ENCODE measurements at regions not wholly inside any gene's neighbourhood (a gene's known extent, or its start where the extent isn't known, plus 50 kb on each side); places are given as distances from the start of the nearest gene placed in this dataset.

GRCh38 chr15:31828594-31828993 lies 201.7 kb upstream of the CHRNA7 start:
- H3K36me3 Mint-ChIP-seq (ENCODE audit: unreplicated experiment): peaks cover 45% of the 10 kb centered on the region
- H3K27ac Mint-ChIP-seq (ENCODE audit: unreplicated experiment): no peak overlapping the region
- DNase-seq: no peak
- TF ChIP-seq CTCF (IDR thresholded peaks at IDR 0.05; ENCODE audit: partially characterized antibody, unreplicated experiment): no peak
- H3K27me3 Mint-ChIP-seq (ENCODE audit: unreplicated experiment): peaks cover 4% of the 10 kb centered on the region
- peaks cover 8% of the 10 kb centered on the region for H3K4me1 Mint-ChIP-seq (ENCODE audit: low read depth, unreplicated experiment)
- peaks cover 11% of the 10 kb centered on the region for H3K9me3 Mint-ChIP-seq (ENCODE audit: unreplicated experiment)
- no peak overlapping the region for H3K4me3 Mint-ChIP-seq (ENCODE audit: unreplicated experiment)

GRCh38 chr15:31830591-31830990 lies 199.7 kb upstream of the CHRNA7 start:
- DNase-seq: no peak
- Mint-ChIP-seq H3K4me3 (ENCODE audit: unreplicated experiment) (no peak overlapping the region), H3K36me3 (ENCODE audit: unreplicated experiment) (peaks cover 39% of the 10 kb centered on the region), H3K27ac (ENCODE audit: unreplicated experiment) (no peak overlapping the region), H3K4me1 (ENCODE audit: low read depth, unreplicated experiment) (peaks cover 16% of the 10 kb centered on the region), H3K27me3 (ENCODE audit: unreplicated experiment) (peaks cover 4% of the 10 kb centered on the region), H3K9me3 (ENCODE audit: unreplicated experiment) (peaks cover 11% of the 10 kb centered on the region)
- TF ChIP-seq CTCF (IDR thresholded peaks at IDR 0.05; ENCODE audit: partially characterized antibody, unreplicated experiment): no peak

GRCh38 chr15:31831596-31831995 lies 198.7 kb upstream of the CHRNA7 start:
- H3K36me3 Mint-ChIP-seq (ENCODE audit: unreplicated experiment): peaks cover 38% of the 10 kb centered on the region

GRCh38 chr15:31834654-31835053 lies 195.7 kb upstream of the CHRNA7 start:
- Mint-ChIP-seq H3K27ac (ENCODE audit: unreplicated experiment) (no peak overlapping the region), H3K4me1 (ENCODE audit: low read depth, unreplicated experiment) (peaks cover 14% of the 10 kb centered on the region), H3K27me3 (ENCODE audit: unreplicated experiment) (peaks cover 4% of the 10 kb centered on the region), H3K4me3 (ENCODE audit: unreplicated experiment) (no peak overlapping the region), H3K9me3 (ENCODE audit: unreplicated experiment) (peaks cover 13% of the 10 kb centered on the region), H3K36me3 (ENCODE audit: unreplicated experiment) (peaks cover 24% of the 10 kb centered on the region)
- TF ChIP-seq CTCF (IDR thresholded peaks at IDR 0.05; ENCODE audit: partially characterized antibody, unreplicated experiment): no peak
- no peak for DNase-seq

More at GRCh38 chr15:31831596-31831995, 198.7 kb upstream of the CHRNA7 start:
- Mint-ChIP-seq H3K9me3 (ENCODE audit: unreplicated experiment) (peaks cover 11% of the 10 kb centered on the region), H3K4me3 (ENCODE audit: unreplicated experiment) (no peak overlapping the region), H3K27ac (ENCODE audit: unreplicated experiment) (no peak overlapping the region), H3K4me1 (ENCODE audit: low read depth, unreplicated experiment) (peaks cover 16% of the 10 kb centered on the region), H3K27me3 (ENCODE audit: unreplicated experiment) (peaks cover 4% of the 10 kb centered on the region)
- no peak for DNase-seq
- TF ChIP-seq CTCF (IDR thresholded peaks at IDR 0.05; ENCODE audit: partially characterized antibody, unreplicated experiment): no peak

GRCh38 chr15:31839388-31839787 lies 190.9 kb upstream of the CHRNA7 start:
- no peak for DNase-seq
- H3K4me3 Mint-ChIP-seq (ENCODE audit: unreplicated experiment): no peak overlapping the region
- H3K9me3 Mint-ChIP-seq (ENCODE audit: unreplicated experiment): peaks cover 5% of the 10 kb centered on the region
- H3K27me3 Mint-ChIP-seq (ENCODE audit: unreplicated experiment): peaks cover 3% of the 10 kb centered on the region
- H3K4me1 Mint-ChIP-seq (ENCODE audit: low read depth, unreplicated experiment): peaks cover 21% of the 10 kb centered on the region
- TF ChIP-seq CTCF (IDR thresholded peaks at IDR 0.05; ENCODE audit: partially characterized antibody, unreplicated experiment): no peak
- no peaks in the 10 kb centered on the region for H3K36me3 Mint-ChIP-seq (ENCODE audit: unreplicated experiment)
- no peak overlapping the region for H3K27ac Mint-ChIP-seq (ENCODE audit: unreplicated experiment)
